ENCODE measurements at regions not wholly inside any gene's neighbourhood (a gene's known extent, or its start where the extent isn't known, plus 50 kb on each side); places are given as distances from the start of the nearest gene placed in this dataset.

GRCh38 chr1:189141056-189141455, 1336.6 kb downstream of the BRINP3 start:
- TF ChIP-seq CTCF (IDR thresholded peaks at IDR 0.05): no peak
- DNase-seq (ENCODE audit: low spot score) (no peak), ATAC-seq (ENCODE audit: low FRiP score) (no peak)

GRCh38 chr1:189149547-189150375, 1327.9 kb downstream of the BRINP3 start:
- no peak for DNase-seq (ENCODE audit: low spot score)
- ATAC-seq (ENCODE audit: low FRiP score): no peak
- TF ChIP-seq CTCF (IDR thresholded peaks at IDR 0.05): no peak

- DNase-seq (ENCODE audit: low spot score): no peak
- ATAC-seq (ENCODE audit: low FRiP score): no peak
- TF ChIP-seq CTCF (IDR thresholded peaks at IDR 0.05): no peak
These were observed 1327.0 kb downstream of the BRINP3 start for GRCh38 chr1:189150624-189151023.

- DNase-seq (ENCODE audit: low spot score) (no peak), ATAC-seq (ENCODE audit: low FRiP score) (no peak)
- no peak for TF ChIP-seq CTCF (IDR thresholded peaks at IDR 0.05)
These were observed 1326.3 kb downstream of the BRINP3 start for GRCh38 chr1:189151361-189151760.

GRCh38 chr1:189152685-189153084, 1325.0 kb downstream of the BRINP3 start:
- DNase-seq (ENCODE audit: low spot score) (no peak), ATAC-seq (ENCODE audit: low FRiP score) (no peak)
- TF ChIP-seq CTCF (IDR thresholded peaks at IDR 0.05): no peak

GRCh38 chr1:189158155-189158554, 1319.5 kb downstream of the BRINP3 start:
- DNase-seq (ENCODE audit: low spot score) (no peak), ATAC-seq (ENCODE audit: low FRiP score) (no peak)
- no peak for TF ChIP-seq CTCF (IDR thresholded peaks at IDR 0.05)

GRCh38 chr1:189175889-189176288, 1301.8 kb downstream of the BRINP3 start:
- ATAC-seq (ENCODE audit: low FRiP score) (no peak), DNase-seq (ENCODE audit: low spot score) (no peak)
- TF ChIP-seq CTCF (IDR thresholded peaks at IDR 0.05): no peak

All from omental fat pad (tissue), 3 donors.